HL-60/S4 (cell line): ENCODE measurements at regions not wholly inside any gene's neighbourhood (a gene's known extent, or its start where the extent isn't known, plus 50 kb on each side); places are given as distances from the start of the nearest gene placed in this dataset.

ENCODE experiments used
- in situ Hi-C: fragments of 300-500 bp; cut with MboI; formaldehyde crosslinking; loops from 2 replicates; pipeline ENCODE4 v1.14.3; 2022; ENCODE audit warnings: low sequenced_read_pairs

- in situ Hi-C loops = no loop called here
These were observed 130.2 kb downstream of the OAT start for GRCh38 chr10:124288486-124288885.

- in situ Hi-C loops = no loop called here
These were observed 130.9 kb downstream of the OAT start for GRCh38 chr10:124287791-124288190.

GRCh38 chr10:124287071-124287685, 131.5 kb downstream of the OAT start:
- in situ Hi-C loops = no loop called here

GRCh38 chr10:124286621-124287020, 132.1 kb downstream of the OAT start:
- in situ Hi-C loops = no loop called here

GRCh38 chr10:124285587-124286527, 132.9 kb downstream of the OAT start:
- in situ Hi-C loops = no loop called here

- in situ Hi-C loops = no loop called here
These were observed 134.8 kb downstream of the OAT start for GRCh38 chr10:124283949-124284250.

GRCh38 chr10:124283215-124283948, 135.3 kb downstream of the OAT start:
- in situ Hi-C loops = no loop called here

- in situ Hi-C loops = no loop called here
These were observed 136.4 kb downstream of the OAT start for GRCh38 chr10:124282326-124282725.

- in situ Hi-C loops = no loop called here
These were observed 137.1 kb downstream of the OAT start for GRCh38 chr10:124281666-124282065.

- in situ Hi-C loops = no loop called here
These were observed 137.8 kb downstream of the OAT start for GRCh38 chr10:124280916-124281315.

GRCh38 chr10:124279882-124280281, 138.8 kb downstream of the OAT start:
- in situ Hi-C loops = no loop called here

- in situ Hi-C loops = no loop called here
These were observed 139.4 kb downstream of the OAT start for GRCh38 chr10:124279298-124279697.

- in situ Hi-C loops = no loop called here
These were observed 140.4 kb downstream of the OAT start for GRCh38 chr10:124278356-124278755.

GRCh38 chr10:124273141-124273540, 145.6 kb downstream of the OAT start:
- in situ Hi-C loops = no loop called here

- in situ Hi-C loops = no loop called here
These were observed 147.0 kb downstream of the OAT start for GRCh38 chr10:124271676-124272075.

- in situ Hi-C loops = no loop called here
These were observed 148.0 kb downstream of the OAT start for GRCh38 chr10:124270530-124271327.

GRCh38 chr10:124268976-124269375, 149.7 kb downstream of the OAT start:
- in situ Hi-C loops = loop anchor here (10.0 kb wide), 1 partner anchor 116 kb away; no protein-coding TSS in a partner anchor

GRCh38 chr10:124267911-124268549, 150.7 kb downstream of the OAT start:
- in situ Hi-C loops = loop anchor here (10.0 kb wide), 1 partner anchor 117 kb away; no protein-coding TSS in a partner anchor

- in situ Hi-C loops = loop anchor here (10.0 kb wide), 1 partner anchor 117 kb away; no protein-coding TSS in a partner anchor
These were observed 151.4 kb downstream of the OAT start for GRCh38 chr10:124267231-124267885.
